Neural cell (in vitro differentiated cells): ENCODE measurements at regions not wholly inside any gene's neighbourhood (a gene's known extent, or its start where the extent isn't known, plus 50 kb on each side); places are given as distances from the start of the nearest gene placed in this dataset.

Experiments
- H2AFZ ChIP-seq: fragments of 200-600, 300-800 bp; sonication (generic), shearing (Covaris generic); 2 replicates; pipeline ENCODE4 v1.6.0; 2014; ENCODE audit warnings: low read depth, mild to moderate bottlenecking, antibody characterized with exemption, low read length, moderate library complexity
- H3F3A ChIP-seq: fragments of 200-600 bp; shearing (Covaris generic); 2 replicates; pipeline ENCODE4 v1.6.1; 2016; ENCODE audit warnings: mild to moderate bottlenecking, moderate library complexity, mixed read lengths, antibody characterized with exemption, low read length; ENCODE audit not compliant: insufficient read depth, poor library complexity, severe bottlenecking
- H3K27ac ChIP-seq: fragments of 200-600, 300-800 bp; sonication (generic), shearing (Covaris generic); 2 replicates; pipeline ENCODE4 v1.5.1; 2014; ENCODE audit warnings: mild to moderate bottlenecking, low read length, moderate library complexity
- H3K27me3 ChIP-seq: fragments of 300-800, 200-600 bp; sonication (generic), shearing (Covaris generic); 2 replicates; pipeline ENCODE4 v1.6.0; 2014; ENCODE audit warnings: mild to moderate bottlenecking, low read depth, low read length, moderate library complexity; ENCODE audit not compliant: insufficient read depth
- H3K36me3 ChIP-seq: fragments of 300-800, 200-600 bp; sonication (generic), shearing (Covaris generic); 2 replicates; pipeline ENCODE4 v1.5.1; 2014; ENCODE audit warnings: mild to moderate bottlenecking, antibody characterized with exemption, low read length, moderate library complexity; ENCODE audit not compliant: insufficient read depth
- H3K4me2 ChIP-seq: fragments of 300-800, 200-600 bp; sonication (generic), shearing (Covaris generic); 2 replicates; pipeline ENCODE4 v1.6.0; 2014; ENCODE audit warnings: mild to moderate bottlenecking, low read length
- H3K4me3 ChIP-seq: fragments of 300-800, 200-600 bp; sonication (generic), shearing (Covaris generic); 2 replicates; pipeline ENCODE4 v1.5.1; 2014; ENCODE audit warnings: mild to moderate bottlenecking, low read length, moderate library complexity
- H3K79me2 ChIP-seq: fragments of 200-600 bp; shearing (Covaris generic); replicated peaks from 2 replicates; pipeline ENCODE4 v1.6.0; 2014; ENCODE audit warnings: mild to moderate bottlenecking, low read length, moderate library complexity; ENCODE audit not compliant: insufficient read depth
- H3K9ac ChIP-seq: fragments of 300-800, 200-600 bp; sonication (generic), shearing (Covaris generic); 2 replicates; pipeline ENCODE4 v1.6.1; 2016; ENCODE audit warnings: mild to moderate bottlenecking, low read length, mixed read lengths
- H3K9me2 ChIP-seq: fragments of 200-600 bp; shearing (Covaris generic); 2 replicates; pipeline ENCODE4 v1.6.1; 2016; ENCODE audit warnings: mild to moderate bottlenecking, low read length, mixed read lengths; ENCODE audit not compliant: insufficient read depth
- H3K9me3 ChIP-seq: fragments of 200-600, 300-800 bp; sonication (generic), shearing (Covaris generic); 2 replicates; pipeline ENCODE4 v1.6.1; 2016; ENCODE audit warnings: mild to moderate bottlenecking, mixed run types, low read length, moderate library complexity, mixed read lengths
- H4K20me1 ChIP-seq: fragments of 200-600 bp; shearing (Covaris generic); 2 replicates; pipeline ENCODE4 v1.6.1; 2016; ENCODE audit warnings: mild to moderate bottlenecking, mixed run types; ENCODE audit not compliant: insufficient read depth
- CTCF ChIP-seq: fragments of 450-650 bp; IDR thresholded peaks from 2 replicates; pipeline ENCODE4 v1.5.1; 2014; ENCODE audit warnings: antibody characterized with exemption, mild to moderate bottlenecking, moderate library complexity; ENCODE audit not compliant: poor library complexity, severe bottlenecking
- EP300 ChIP-seq: fragments of 450-650 bp; conservative IDR thresholded peaks from 2 replicates; pipeline ENCODE4 v1.6.1; 2014; ENCODE audit warnings: antibody characterized with exemption, mild to moderate bottlenecking, moderate library complexity; ENCODE audit not compliant: poor library complexity, severe bottlenecking
- EZH2 ChIP-seq: fragments of 200-600, 300-800 bp; shearing (Covaris generic), sonication (generic); IDR thresholded peaks from 2 replicates; pipeline ENCODE4 v1.6.1; 2014; ENCODE audit warnings: antibody characterized with exemption, low read length, borderline replicate concordance, mild to moderate bottlenecking; ENCODE audit not compliant: insufficient read depth, poor library complexity, severe bottlenecking
- MXI1 ChIP-seq: fragments of 450-650 bp; conservative IDR thresholded peaks from 2 replicates; pipeline ENCODE4 v1.6.1; 2014; ENCODE audit warnings: antibody characterized with exemption, mild to moderate bottlenecking; ENCODE audit not compliant: poor library complexity, severe bottlenecking
- POLR2AphosphoS5 ChIP-seq: IDR thresholded peaks from 2 replicates; pipeline ENCODE4 v1.6.1; 2012
- RAD21 ChIP-seq: fragments of 450-650 bp; conservative IDR thresholded peaks from 2 replicates; pipeline ENCODE4 v1.6.1; 2014; ENCODE audit warnings: antibody characterized with exemption, mild to moderate bottlenecking, moderate library complexity
- SMC3 ChIP-seq: fragments of 450-650 bp; conservative IDR thresholded peaks from 2 replicates; pipeline ENCODE4 v1.6.1; 2014; ENCODE audit warnings: antibody characterized with exemption, mild to moderate bottlenecking, moderate library complexity; ENCODE audit not compliant: poor library complexity
- TAF1 ChIP-seq: IDR thresholded peaks from 2 replicates; pipeline ENCODE4 v1.6.1; 2012; ENCODE audit warnings: low read depth
- TF ChIP-seq, protein P1 (sequence below): IDR thresholded peaks from 2 replicates; pipeline ENCODE4 v1.6.1; 2012; ENCODE audit warnings: borderline replicate concordance

DNA sequence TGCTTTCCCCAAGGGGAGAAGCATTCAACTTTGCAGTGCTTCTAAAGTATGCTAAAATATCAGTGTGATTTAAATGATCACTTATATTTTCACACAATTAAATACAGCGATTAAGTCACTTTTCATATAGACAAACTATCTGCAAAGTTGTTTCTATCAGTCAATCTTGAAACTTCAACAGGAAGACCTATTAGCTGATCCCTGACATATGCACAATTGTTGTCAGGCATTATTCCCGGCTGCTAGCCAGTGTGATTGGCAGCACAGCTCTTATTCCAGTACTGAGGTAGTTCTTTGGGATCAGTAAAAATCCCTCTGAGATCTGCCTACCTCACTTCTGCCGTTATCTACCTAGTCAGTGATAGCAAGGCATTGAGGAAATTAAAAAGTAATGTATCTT, 629.5 kb downstream of the NR4A2 start:
- Histone ChIP-seq H3K36me3 (no peaks in the 10 kb centered on the region), H3K9ac (no peak overlapping the region), H3K4me2 (no peak overlapping the region), H3K79me2 (no peaks in the 10 kb centered on the region), H3K27me3 (peaks cover 11% of the 10 kb centered on the region), H3K27ac (no peak overlapping the region), H4K20me1 (no peaks in the 10 kb centered on the region), H3K9me2 (no peaks in the 10 kb centered on the region), H3K9me3 (no peaks in the 10 kb centered on the region), H3K4me3 (no peak overlapping the region), H3F3A (peaks cover 21% of the 10 kb centered on the region), H2AFZ (no peak overlapping the region)
- TF ChIP-seq TAF1, result no peak
- peak; percentile 48 for TF ChIP-seq POLR2AphosphoS5
- TF ChIP-seq EP300, result peak; percentile 79
- TF ChIP-seq, protein P1, sequence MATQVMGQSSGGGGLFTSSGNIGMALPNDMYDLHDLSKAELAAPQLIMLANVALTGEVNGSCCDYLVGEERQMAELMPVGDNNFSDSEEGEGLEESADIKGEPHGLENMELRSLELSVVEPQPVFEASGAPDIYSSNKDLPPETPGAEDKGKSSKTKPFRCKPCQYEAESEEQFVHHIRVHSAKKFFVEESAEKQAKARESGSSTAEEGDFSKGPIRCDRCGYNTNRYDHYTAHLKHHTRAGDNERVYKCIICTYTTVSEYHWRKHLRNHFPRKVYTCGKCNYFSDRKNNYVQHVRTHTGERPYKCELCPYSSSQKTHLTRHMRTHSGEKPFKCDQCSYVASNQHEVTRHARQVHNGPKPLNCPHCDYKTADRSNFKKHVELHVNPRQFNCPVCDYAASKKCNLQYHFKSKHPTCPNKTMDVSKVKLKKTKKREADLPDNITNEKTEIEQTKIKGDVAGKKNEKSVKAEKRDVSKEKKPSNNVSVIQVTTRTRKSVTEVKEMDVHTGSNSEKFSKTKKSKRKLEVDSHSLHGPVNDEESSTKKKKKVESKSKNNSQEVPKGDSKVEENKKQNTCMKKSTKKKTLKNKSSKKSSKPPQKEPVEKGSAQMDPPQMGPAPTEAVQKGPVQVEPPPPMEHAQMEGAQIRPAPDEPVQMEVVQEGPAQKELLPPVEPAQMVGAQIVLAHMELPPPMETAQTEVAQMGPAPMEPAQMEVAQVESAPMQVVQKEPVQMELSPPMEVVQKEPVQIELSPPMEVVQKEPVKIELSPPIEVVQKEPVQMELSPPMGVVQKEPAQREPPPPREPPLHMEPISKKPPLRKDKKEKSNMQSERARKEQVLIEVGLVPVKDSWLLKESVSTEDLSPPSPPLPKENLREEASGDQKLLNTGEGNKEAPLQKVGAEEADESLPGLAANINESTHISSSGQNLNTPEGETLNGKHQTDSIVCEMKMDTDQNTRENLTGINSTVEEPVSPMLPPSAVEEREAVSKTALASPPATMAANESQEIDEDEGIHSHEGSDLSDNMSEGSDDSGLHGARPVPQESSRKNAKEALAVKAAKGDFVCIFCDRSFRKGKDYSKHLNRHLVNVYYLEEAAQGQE, result peak; percentile 88
- TF ChIP-seq CTCF, result no peak
- TF ChIP-seq MXI1, result no peak
- no peak for TF ChIP-seq SMC3
- TF ChIP-seq RAD21, result no peak
- no peak for TF ChIP-seq EZH2

DNA sequence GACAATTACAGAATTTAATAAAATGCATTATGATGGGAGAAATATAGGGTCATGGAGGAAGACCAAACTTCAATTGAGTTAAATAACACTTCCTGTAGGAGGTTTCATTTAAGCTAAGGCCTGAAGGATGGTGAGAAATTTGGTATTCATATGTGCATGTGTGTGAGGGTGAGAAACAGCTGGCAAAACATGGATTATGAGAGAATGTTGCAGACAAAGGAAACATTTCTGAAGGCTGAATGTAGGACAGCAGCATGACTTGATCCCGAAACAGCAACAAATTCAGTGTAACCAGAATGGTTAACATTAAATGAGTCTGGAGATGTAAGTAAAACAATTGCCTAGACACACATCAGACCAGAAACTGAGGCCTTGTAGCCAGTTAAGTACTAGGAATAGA, 630.8 kb downstream of the NR4A2 start:
- no peaks in the 10 kb centered on the region for H3K36me3 ChIP-seq
- no peak overlapping the region for H3K9ac ChIP-seq
- H3K27me3 ChIP-seq, result peaks cover 11% of the 10 kb centered on the region
- H3F3A ChIP-seq, result peaks cover 21% of the 10 kb centered on the region
- no peak overlapping the region for H3K4me2 ChIP-seq
- TF ChIP-seq SMC3 (no peak), POLR2AphosphoS5 (no peak), EZH2 (no peak), TAF1 (no peak), RAD21 (no peak), EP300 (no peak), MXI1 (no peak)
- TF ChIP-seq, protein P1, result no peak
- H2AFZ ChIP-seq, result no peak overlapping the region
- no peak overlapping the region for H3K4me3 ChIP-seq
- no peaks in the 10 kb centered on the region for H3K79me2 ChIP-seq
- H3K9me3 ChIP-seq, result no peaks in the 10 kb centered on the region
- no peak overlapping the region for H3K27ac ChIP-seq
- H4K20me1 ChIP-seq, result no peaks in the 10 kb centered on the region
- H3K9me2 ChIP-seq, result no peaks in the 10 kb centered on the region
